K562 (cell line): ENCODE measurements at regions not wholly inside any gene's neighbourhood (a gene's known extent, or its start where the extent isn't known, plus 50 kb on each side); places are given as distances from the start of the nearest gene placed in this dataset.

Source experiments
- ATAC-seq: fragments of 200-7000 bp; cut with Tn5 transposase; 3 replicates; pipeline ENCODE4 v1.9.1; 2020; ENCODE audit warnings: moderate library complexity
- BruUV-seq: library from RNA; stranded (reverse); fragments of 400-500 nt; replicated peaks from 2 replicates; lab custom pipeline; 2021; lab: Mats Ljungman, UMichigan
- CTCF ChIA-PET: fragments of 300-600 bp; formaldehyde crosslinking; extraction: SDS; loops from one replicate; lab custom pipeline; 2021; ENCODE audit warnings: low intra/inter-chr PET ratio; lab: Yijun Ruan, JAX
- POLR2A ChIA-PET: fragments of 300-600, 350-650 bp; sonication (Branson Sonifier 250); formaldehyde crosslinking; extraction: SDS; loops from one replicate; lab custom pipeline; 2021; ENCODE audit warnings: antibody characterized with exemption, inconsistent platforms; lab: Yijun Ruan, JAX
- DNase-seq, 4 experiments: peaks; one replicate each; pipeline versions ENCODE4 v3.0.0 to v3.0.0-alpha.2; 2011 to 2018; ENCODE audit warnings: low spot score in 3 of 4, mixed read lengths in 3 of 4; ENCODE audit errors: extremely low read depth in 1 of 4
- FAIRE-seq: peaks from 2 replicates; lab custom pipeline; 2011; peaks lifted over from hg19 to GRCh38; lab: Jason Lieb, UNC
- H2AFZ ChIP-seq: 2 replicates; pipeline ENCODE4 v1.6.0; 2011; ENCODE audit warnings: low read depth, low read length, control low read depth, inconsistent platforms
- H3K27ac ChIP-seq: fragments of 200-600 bp; 3 replicates; pipeline ENCODE4 v1.8.0; 2011; ENCODE audit warnings: low read depth, mild to moderate bottlenecking, control low read depth, inconsistent platforms, low read length, moderate library complexity, mixed read lengths; ENCODE audit errors: extremely low read depth
- H3K27me3 ChIP-seq, 2 experiments: fragments of 300-600 bp in 1 of 2; 2 replicates in 1 of 2; 3 replicates in 1 of 2; pipeline versions ENCODE4 v1.6.0 to v1.8.0; 2011; ENCODE audit warnings: inconsistent platforms in 2 of 2, low read length in 2 of 2, mild to moderate bottlenecking in 1 of 2, mixed read lengths in 1 of 2, moderate library complexity in 1 of 2; ENCODE audit not compliant: control insufficient read depth in 2 of 2, insufficient read depth in 2 of 2
- H3K36me3 ChIP-seq: fragments of 300-600 bp; 3 replicates; pipeline ENCODE4 v1.8.0; 2011; ENCODE audit warnings: mild to moderate bottlenecking, low read length, inconsistent platforms; ENCODE audit not compliant: control insufficient read depth, insufficient read depth
- H3K4me1 ChIP-seq, 2 experiments: fragments of 200-600 bp in 1 of 2; replicated peaks in 1 of 2; 2 replicates in 1 of 2; 3 replicates in 1 of 2; pipeline versions ENCODE4 v1.5.1 to v1.8.0; 2011; ENCODE audit warnings: inconsistent platforms in 2 of 2, low read length in 2 of 2, mild to moderate bottlenecking in 1 of 2, mixed read lengths in 1 of 2, moderate library complexity in 1 of 2; ENCODE audit not compliant: control insufficient read depth in 2 of 2, insufficient read depth in 2 of 2
- H3K4me2 ChIP-seq: 2 replicates; pipeline ENCODE4 v1.6.1; 2011; ENCODE audit warnings: low read length, control low read depth, inconsistent platforms, mixed read lengths; ENCODE audit not compliant: insufficient read depth
- H3K4me3 ChIP-seq: fragments of 200-600 bp; sonication (generic), shearing (Covaris generic); 2 replicates; pipeline ENCODE4 v1.5.1; 2016; ENCODE audit warnings: control low read depth, inconsistent platforms
- H3K79me2 ChIP-seq: fragments of 200-600 bp; 3 replicates; pipeline ENCODE4 v1.8.0; 2011; ENCODE audit warnings: low read length, inconsistent platforms; ENCODE audit not compliant: control insufficient read depth, insufficient read depth
- H3K9ac ChIP-seq, 2 experiments: 2 replicates each; pipeline versions ENCODE4 v1.6.0 to v1.6.1; 2011; ENCODE audit warnings: low read depth in 2 of 2, low read length in 2 of 2, control low read depth in 1 of 2, inconsistent platforms in 1 of 2, mild to moderate bottlenecking in 1 of 2, mixed read lengths in 1 of 2; ENCODE audit not compliant: insufficient read depth in 1 of 2
- H3K9me1 ChIP-seq: one replicate; pipeline ENCODE4 v1.6.0; 2011; ENCODE audit warnings: inconsistent platforms, mild to moderate bottlenecking, low read length, moderate library complexity; ENCODE audit not compliant: control insufficient read depth, insufficient read depth
- H3K9me3 ChIP-seq: replicated peaks from 2 replicates; pipeline ENCODE4 v1.5.1; 2011; ENCODE audit warnings: low read depth, low read length, inconsistent platforms; ENCODE audit not compliant: control insufficient read depth, insufficient read depth
- H4K20me1 ChIP-seq: replicated peaks from 2 replicates; pipeline ENCODE4 v1.6.1; 2011; ENCODE audit warnings: low read length, inconsistent platforms, mixed read lengths; ENCODE audit not compliant: control insufficient read depth, insufficient read depth
- NR1H2 ChIP-seq: sonication (generic); formaldehyde crosslinking; IDR thresholded peaks from 2 replicates; pipeline ENCODE4 v1.4.0; 2020; ENCODE audit warnings: mild to moderate bottlenecking, missing genetic modification reagents
- SAFB2 ChIP-seq: fragments of 200-400 bp; formaldehyde crosslinking; IDR thresholded peaks from 2 replicates; pipeline ENCODE4 v1.6.1; 2018; ENCODE audit warnings: borderline replicate concordance, low read length, low read depth, moderate library complexity; ENCODE audit not compliant: severe bottlenecking
- SIN3B ChIP-seq: fragments of 450-650 bp; IDR thresholded peaks from 2 replicates; pipeline ENCODE4 v1.6.1; 2017; ENCODE audit warnings: low read depth, mild to moderate bottlenecking, moderate library complexity
- WGBS: fragments of 100-300 bp; shearing (Covaris generic); methylation state at CpG from one replicate; pipeline ENCODE4 v1.1.6; 2016; ENCODE audit warnings: low coverage, mixed read lengths; ENCODE audit not compliant: insufficient coverage; ENCODE audit errors: missing lambda C conversion rate; 5-methylcytosine and 5-hydroxymethylcytosine counted together
- in situ Hi-C: fragments of 300-500 bp; cut with MboI; formaldehyde crosslinking; loops from 4 replicates; pipeline ENCODE4 v1.15.0; 2018; ENCODE audit warnings: inconsistent platforms, mixed read lengths
- intact Hi-C: fragments of 100-400 bp; cut with micrococcal nuclease; formaldehyde crosslinking; loops from 2 replicates; pipeline ENCODE4 v1.14.2; 2022
- TF ChIP-seq, protein P1 (sequence below), 2 experiments: fragments of 450-650 bp; IDR thresholded peaks; 2 replicates each; pipeline ENCODE4 v1.6.1; 2016; ENCODE audit warnings: mild to moderate bottlenecking in 2 of 2, borderline replicate concordance in 1 of 2, low read depth in 1 of 2, moderate library complexity in 1 of 2
- TF ChIP-seq, protein P2 (sequence below): IDR thresholded peaks from 2 replicates; pipeline ENCODE4 v1.6.1; 2014; ENCODE audit warnings: antibody characterized with exemption
- TF ChIP-seq, protein P3 (sequence below): fragments of 450-650 bp; formaldehyde crosslinking; IDR thresholded peaks from 2 replicates; pipeline ENCODE4 v1.4.0; 2020; ENCODE audit warnings: mild to moderate bottlenecking, moderate library complexity
- TF ChIP-seq, protein P4 (sequence below), 2 experiments: IDR thresholded peaks in 1 of 2; conservative IDR thresholded peaks in 1 of 2; 2 replicates each; pipeline ENCODE4 v1.6.1; 2016; ENCODE audit warnings: low read depth in 2 of 2, mild to moderate bottlenecking in 1 of 2, missing compliant biosample characterization in 1 of 2, missing genetic modification characterization in 1 of 2, moderate library complexity in 1 of 2

GRCh38 chr7:142321391-142321790 is 63.5 kb upstream of the PRSS58 start:
- no TSS peak for BruUV-seq
- H3K27me3 ChIP-seq: no peaks in the 10 kb centered on the region
- H3K9me1 ChIP-seq: no peaks in the 10 kb centered on the region
- ATAC-seq (no peak), FAIRE-seq (no peak), DNase-seq (no peak)
- H3K4me1 ChIP-seq: no peaks in the 10 kb centered on the region
- no peak overlapping the region for H2AFZ ChIP-seq
- peaks cover 3% of the 10 kb centered on the region; the same call in 1 of the 2 replicates for H4K20me1 ChIP-seq
- intact Hi-C loops (no loop called here), in situ Hi-C loops (no loop called here)
- H3K36me3 ChIP-seq: no peaks in the 10 kb centered on the region
- H3K27ac ChIP-seq: no peak overlapping the region
- H3K9ac ChIP-seq: no peak overlapping the region
- no peaks in the 10 kb centered on the region for H3K79me2 ChIP-seq
- no peaks in the 10 kb centered on the region for H3K9me3 ChIP-seq
- H3K4me2 ChIP-seq: no peak overlapping the region
- WGBS: 3% methylated on average over 7 of the region's 7 CpGs
- ChIA-PET POLR2A (no interaction called here), CTCF (no interaction called here)
- no peak overlapping the region for H3K4me3 ChIP-seq
- TF ChIP-seq SAFB2 (no peak), SIN3B (no peak), NR1H2 (CRISPR knock-in tag) (no peak)
- TF ChIP-seq, protein P1, sequence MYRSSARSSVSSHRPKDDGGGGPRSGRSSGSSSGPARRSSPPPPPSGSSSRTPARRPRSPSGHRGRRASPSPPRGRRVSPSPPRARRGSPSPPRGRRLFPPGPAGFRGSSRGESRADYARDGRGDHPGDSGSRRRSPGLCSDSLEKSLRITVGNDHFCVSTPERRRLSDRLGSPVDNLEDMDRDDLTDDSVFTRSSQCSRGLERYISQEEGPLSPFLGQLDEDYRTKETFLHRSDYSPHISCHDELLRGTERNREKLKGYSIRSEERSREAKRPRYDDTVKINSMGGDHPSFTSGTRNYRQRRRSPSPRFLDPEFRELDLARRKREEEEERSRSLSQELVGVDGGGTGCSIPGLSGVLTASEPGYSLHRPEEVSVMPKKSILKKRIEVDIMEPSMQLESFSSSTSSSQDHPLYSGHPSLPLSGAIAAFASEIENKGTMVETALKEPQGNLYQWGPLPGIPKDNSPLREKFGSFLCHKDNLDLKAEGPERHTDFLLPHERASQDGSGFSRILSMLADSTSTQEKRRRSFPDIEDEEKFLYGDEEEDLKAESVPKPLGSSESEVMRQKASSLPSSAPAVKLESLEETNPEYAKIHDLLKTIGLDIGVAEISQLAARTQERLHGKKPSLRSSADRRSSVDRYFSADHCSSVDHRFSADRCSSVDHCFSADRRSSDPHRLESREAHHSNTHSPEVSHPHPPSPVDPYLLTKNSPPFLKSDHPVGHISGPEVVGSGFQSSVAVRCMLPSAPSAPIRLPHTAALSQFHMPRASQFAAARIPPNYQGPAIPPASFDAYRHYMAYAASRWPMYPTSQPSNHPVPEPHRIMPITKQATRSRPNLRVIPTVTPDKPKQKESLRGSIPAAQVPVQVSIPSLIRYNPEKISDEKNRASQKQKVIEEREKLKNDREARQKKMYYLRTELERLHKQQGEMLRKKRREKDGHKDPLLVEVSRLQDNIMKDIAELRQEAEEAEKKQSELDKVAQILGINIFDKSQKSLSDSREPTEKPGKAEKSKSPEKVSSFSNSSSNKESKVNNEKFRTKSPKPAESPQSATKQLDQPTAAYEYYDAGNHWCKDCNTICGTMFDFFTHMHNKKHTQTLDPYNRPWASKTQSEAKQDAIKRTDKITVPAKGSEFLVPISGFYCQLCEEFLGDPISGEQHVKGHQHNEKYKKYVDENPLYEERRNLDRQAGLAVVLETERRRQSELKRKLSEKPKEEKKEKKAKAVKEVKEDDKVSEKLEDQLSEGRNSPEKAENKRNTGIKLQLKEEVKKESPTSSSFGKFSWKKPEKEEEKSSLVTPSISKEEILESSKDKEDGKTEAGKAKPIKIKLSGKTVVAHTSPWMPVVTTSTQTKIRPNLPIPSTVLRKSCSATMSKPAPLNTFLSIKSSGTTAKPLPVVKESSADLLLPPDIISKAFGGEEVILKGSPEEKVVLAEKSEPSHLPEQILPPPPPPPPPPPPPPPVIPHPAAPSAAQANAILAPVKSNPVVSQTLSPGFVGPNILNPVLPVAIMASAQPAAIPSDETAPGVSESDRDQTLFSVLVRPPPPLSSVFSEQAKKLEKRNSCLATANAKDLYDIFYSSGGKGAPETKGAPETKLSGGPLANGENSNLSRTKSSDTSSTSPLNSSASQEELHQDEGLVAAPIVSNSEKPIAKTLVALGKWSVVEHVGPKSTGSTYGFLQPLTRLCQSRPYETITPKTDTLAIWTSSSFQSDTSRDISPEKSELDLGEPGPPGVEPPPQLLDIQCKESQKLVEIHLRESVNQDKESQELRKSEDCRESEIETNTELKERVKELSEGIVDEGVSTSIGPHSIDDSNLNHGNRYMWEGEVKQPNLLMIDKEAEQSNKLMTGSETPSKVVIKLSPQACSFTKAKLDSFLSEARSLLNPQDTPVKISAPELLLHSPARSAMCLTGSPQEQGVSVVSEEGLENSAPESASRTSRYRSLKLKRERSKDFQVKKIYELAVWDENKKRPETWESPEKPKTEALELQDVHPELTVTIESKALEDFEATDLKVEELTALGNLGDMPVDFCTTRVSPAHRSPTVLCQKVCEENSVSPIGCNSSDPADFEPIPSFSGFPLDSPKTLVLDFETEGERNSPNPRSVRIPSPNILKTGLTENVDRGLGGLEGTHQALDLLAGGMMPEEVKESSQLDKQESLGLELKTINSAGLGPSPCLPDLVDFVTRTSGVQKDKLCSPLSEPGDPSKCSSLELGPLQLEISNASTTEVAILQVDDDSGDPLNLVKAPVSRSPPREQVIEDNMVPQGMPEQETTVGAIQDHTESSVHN (IDR thresholded peaks at IDR 0.05; ENCODE audit: borderline replicate concordance in 1 of 2, low read depth in 1 of 2): no peak
- TF ChIP-seq, protein P2, sequence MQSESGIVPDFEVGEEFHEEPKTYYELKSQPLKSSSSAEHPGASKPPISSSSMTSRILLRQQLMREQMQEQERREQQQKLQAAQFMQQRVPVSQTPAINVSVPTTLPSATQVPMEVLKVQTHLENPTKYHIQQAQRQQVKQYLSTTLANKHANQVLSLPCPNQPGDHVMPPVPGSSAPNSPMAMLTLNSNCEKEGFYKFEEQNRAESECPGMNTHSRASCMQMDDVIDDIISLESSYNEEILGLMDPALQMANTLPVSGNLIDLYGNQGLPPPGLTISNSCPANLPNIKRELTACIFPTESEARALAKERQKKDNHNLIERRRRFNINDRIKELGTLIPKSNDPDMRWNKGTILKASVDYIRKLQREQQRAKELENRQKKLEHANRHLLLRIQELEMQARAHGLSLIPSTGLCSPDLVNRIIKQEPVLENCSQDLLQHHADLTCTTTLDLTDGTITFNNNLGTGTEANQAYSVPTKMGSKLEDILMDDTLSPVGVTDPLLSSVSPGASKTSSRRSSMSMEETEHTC: no peak
- TF ChIP-seq, protein P3, sequence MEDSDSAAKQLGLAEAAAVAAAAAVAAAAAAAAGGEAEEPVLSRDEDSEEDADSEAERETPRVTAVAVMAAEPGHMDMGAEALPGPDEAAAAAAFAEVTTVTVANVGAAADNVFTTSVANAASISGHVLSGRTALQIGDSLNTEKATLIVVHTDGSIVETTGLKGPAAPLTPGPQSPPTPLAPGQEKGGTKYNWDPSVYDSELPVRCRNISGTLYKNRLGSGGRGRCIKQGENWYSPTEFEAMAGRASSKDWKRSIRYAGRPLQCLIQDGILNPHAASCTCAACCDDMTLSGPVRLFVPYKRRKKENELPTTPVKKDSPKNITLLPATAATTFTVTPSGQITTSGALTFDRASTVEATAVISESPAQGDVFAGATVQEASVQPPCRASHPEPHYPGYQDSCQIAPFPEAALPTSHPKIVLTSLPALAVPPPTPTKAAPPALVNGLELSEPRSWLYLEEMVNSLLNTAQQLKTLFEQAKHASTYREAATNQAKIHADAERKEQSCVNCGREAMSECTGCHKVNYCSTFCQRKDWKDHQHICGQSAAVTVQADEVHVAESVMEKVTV (CRISPR knock-in tag): no peak
- TF ChIP-seq, protein P4, sequence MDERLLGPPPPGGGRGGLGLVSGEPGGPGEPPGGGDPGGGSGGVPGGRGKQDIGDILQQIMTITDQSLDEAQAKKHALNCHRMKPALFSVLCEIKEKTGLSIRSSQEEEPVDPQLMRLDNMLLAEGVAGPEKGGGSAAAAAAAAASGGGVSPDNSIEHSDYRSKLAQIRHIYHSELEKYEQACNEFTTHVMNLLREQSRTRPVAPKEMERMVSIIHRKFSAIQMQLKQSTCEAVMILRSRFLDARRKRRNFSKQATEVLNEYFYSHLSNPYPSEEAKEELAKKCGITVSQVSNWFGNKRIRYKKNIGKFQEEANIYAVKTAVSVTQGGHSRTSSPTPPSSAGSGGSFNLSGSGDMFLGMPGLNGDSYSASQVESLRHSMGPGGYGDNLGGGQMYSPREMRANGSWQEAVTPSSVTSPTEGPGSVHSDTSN (CRISPR knock-in tag; IDR thresholded peaks at IDR 0.05; ENCODE audit: low read depth): no peak
- TF ChIP-seq, protein P4 (tag; conservative IDR thresholded peaks at IDR 0.05; ENCODE audit: low read depth): no peak
